GM18517 (cell line): ENCODE measurements at regions not wholly inside any gene's neighbourhood (a gene's known extent, or its start where the extent isn't known, plus 50 kb on each side); places are given as distances from the start of the nearest gene placed in this dataset.

Experiments
- ATAC-seq: cut with Tn5 transposase; IDR thresholded peaks from one replicate; pipeline ENCODE4 v1.9.1; 2021; ENCODE audit warnings: mild to moderate bottlenecking, moderate library complexity; ENCODE audit not compliant: unreplicated experiment

- no peak for ATAC-seq
Measured at GRCh38 chr5:128591598-128592455, 53.8 kb upstream of the FBN2 start.

DNA sequence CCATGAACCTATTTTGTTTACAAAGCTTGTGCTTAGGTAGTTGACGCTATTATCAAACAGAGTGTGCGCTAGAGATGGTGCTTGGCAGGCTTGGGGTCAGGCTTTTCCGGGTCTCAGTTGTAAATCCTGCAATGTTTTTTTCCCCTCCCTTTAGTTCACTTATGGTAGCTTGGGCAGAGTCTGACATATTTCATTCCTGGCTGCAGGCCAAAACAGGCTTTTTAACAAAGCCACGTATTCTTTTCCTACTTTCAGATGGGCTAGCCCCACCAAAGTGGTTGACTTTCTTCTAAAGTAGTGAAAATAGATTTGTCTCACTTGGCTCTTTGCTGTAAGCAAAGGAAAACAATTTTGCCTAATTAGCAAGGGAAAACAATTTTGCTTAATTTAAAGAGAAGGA is 58.0 kb upstream of the FBN2 start:
- no peak for ATAC-seq

GRCh38 chr5:128597156-128597555 is 59.1 kb upstream of the FBN2 start:
- no peak for ATAC-seq

DNA sequence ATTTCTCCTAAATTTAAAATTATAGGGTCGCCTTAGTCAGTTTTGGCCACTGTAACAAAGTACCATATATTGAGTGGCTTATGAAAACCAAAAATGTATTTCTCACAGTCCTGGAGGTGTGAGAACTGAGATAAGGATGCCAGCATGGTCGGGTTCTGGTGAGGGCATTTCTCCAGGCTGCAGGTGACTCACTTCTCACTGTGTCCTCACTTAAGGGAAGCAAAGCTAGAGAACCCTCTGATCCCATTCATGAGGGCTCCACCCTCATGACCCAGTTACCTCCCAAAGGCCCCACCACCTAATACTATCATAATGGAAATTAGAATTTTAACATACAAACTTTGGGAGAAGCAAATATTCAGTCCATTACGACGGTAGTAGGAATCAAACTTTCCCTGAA is 75.1 kb upstream of the FBN2 start:
- no peak for ATAC-seq

GRCh38 chr5:128613766-128614165 is 75.7 kb upstream of the FBN2 start:
- no peak for ATAC-seq

- no peak for ATAC-seq
Measured at GRCh38 chr5:128615578-128615977, 77.5 kb upstream of the FBN2 start.

- no peak for ATAC-seq
Measured at GRCh38 chr5:128626536-128627090, 88.6 kb upstream of the FBN2 start.

DNA sequence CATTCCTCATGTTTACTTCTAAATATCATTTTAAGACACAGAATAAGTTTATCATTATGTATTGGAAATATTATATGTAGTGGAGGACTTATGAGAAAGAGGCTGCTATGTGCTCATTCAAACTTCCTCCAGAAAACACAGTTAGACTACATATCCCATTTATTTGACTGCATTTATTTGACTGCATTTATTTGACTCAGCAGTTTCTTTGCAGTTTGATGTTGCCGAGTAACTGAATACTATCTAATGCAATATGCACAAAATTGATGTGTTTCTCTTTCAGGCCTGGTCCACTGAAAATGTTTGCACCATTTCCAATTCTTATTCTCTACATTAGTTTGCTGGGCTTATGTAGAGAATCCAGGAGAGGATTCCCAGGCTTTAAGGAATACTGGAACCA is 89.9 kb upstream of the FBN2 start:
- ATAC-seq, result no peak

DNA sequence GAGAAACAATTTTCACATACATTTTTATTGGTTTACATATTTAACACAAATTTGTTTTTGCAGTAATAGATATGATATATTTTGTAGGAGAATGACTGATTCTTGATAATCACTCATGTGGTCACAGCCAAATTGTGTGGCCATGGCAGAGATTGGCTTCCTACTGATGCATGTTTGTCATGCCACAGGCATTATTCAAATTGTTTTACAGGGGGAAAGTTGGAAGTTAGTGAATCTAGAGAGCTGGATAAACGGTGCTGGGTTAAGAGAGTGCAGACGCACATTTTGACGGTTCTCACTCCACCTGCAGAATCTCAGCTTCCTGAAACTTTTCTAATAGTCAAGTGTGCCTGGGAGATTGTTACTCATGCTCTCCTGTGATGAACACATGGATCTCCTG is 91.1 kb upstream of the FBN2 start:
- ATAC-seq, result no peak

DNA sequence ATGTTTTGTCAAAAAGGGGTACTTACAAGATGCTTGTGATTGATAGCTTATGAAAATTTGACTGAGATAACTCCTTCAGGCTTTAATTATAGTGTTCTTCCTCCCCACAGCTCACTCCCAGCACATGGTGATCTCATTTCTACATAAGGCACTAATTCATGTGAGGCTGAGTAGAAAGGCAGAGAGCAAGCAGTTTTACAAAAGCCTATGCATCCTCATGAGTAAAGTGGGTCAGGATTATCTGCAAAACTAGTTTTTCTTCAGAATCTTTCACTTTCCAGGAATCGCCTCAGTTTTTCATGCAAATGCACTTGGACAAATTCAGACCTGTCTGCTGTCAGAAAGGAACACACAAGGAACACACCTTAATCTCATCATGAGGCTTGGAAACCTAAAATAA is 92.1 kb upstream of the FBN2 start:
- no peak for ATAC-seq

- ATAC-seq, result no peak
Measured at GRCh38 chr5:128631771-128632170, 93.7 kb upstream of the FBN2 start.

GRCh38 chr5:128632264-128632663 is 94.2 kb upstream of the FBN2 start:
- no peak for ATAC-seq

DNA sequence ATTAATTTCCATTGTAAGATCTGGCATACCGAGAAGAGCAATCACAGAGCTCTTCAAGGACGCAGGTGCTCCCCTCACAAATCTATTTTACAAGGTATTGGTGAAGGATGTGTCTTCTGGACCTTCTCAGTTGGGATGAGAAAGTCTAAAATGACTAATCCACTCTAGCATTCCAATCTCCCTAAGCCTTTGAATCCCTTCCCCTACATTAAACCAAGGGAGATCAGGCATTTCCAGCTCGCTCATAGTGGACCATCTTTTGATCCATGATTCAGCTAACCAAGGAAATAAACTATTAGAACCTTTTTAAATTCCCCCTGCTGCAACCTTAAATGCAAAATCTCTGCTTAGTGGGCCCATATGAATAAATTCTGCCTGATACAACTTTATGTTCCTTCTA is 95.9 kb upstream of the FBN2 start:
- no peak for ATAC-seq

- no peak for ATAC-seq
Measured at GRCh38 chr5:128635379-128635778, 97.3 kb upstream of the FBN2 start.

- no peak for ATAC-seq
Measured at GRCh38 chr5:128636361-128636760, 98.3 kb upstream of the FBN2 start.

DNA sequence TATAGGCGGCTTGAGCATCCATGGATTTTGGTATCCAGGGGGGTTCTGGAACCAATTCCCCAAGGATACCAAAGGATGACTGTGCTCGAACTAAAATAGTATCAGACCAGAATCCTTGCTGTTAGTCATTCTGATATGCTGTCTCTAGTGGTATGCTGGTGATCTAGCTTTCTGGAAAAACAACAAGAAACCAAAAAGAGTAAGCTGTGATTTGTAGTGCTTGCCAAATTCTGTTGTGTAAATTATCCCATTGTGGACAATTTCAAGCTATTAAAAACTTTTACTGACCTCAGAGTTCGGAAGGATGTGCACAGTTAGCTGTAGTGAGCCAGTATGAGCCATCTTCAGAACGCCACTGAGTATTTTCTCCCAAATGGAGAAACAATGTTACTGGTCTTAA is 99.0 kb upstream of the FBN2 start:
- ATAC-seq, result no peak

GRCh38 chr5:128641861-128642260 is 103.8 kb upstream of the FBN2 start:
- ATAC-seq, result no peak

DNA sequence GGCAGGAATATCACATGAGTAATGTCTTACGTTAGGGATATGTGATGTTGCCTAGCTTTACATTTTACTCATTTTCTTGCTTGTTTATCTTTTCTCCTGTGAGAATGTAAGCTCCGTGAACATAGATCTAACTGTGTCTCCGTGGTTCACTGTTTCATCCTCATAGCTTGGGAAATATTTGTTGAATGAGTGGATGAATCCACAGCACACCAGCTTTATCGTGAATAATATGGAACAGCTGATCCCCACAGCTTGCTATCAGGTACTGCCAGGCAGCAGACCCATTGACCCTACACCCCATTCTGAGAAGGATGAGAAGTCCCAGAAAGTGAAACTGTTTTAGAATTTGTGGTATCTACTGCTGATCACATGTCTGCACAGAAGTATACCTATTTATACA is 106.8 kb upstream of the FBN2 start:
- no peak for ATAC-seq

DNA sequence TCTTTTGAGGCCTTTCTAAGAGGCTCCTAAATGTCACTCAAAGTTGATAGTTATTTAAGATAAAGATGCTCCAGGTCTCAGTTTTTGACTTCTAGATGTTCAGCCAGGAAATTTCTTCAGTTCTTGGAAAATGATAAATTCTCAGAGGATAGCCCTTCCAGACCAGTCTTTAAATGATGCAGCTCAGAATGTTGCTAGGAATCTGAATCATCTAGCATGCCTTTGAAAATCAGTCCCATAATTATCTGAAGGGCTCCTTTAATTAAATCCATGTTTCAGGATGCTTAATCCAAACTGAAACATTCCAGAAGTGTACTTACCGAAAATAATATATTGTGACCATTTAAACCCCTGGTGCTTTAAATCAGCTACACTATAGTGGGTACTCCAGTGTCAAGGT is 107.5 kb upstream of the FBN2 start:
- no peak for ATAC-seq

DNA sequence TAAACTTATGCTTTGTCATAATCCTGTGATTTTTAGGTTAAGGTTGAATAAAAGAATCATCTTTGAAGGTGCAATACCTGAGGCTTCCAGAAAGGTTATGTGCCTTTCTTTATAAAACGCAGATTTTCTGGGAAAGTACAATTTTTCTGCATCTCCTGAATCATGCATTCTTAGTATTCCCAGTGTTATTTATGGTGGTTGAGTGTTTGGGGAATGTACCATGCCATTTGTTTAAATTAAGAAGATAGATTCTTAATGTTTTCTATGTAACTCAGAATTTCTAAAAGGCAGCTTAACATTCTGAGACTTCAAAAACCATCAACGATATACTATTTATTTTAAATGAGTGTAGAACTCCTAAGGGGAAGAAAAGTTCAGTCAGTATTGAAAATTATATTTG is 108.1 kb upstream of the FBN2 start:
- ATAC-seq, result no peak

DNA sequence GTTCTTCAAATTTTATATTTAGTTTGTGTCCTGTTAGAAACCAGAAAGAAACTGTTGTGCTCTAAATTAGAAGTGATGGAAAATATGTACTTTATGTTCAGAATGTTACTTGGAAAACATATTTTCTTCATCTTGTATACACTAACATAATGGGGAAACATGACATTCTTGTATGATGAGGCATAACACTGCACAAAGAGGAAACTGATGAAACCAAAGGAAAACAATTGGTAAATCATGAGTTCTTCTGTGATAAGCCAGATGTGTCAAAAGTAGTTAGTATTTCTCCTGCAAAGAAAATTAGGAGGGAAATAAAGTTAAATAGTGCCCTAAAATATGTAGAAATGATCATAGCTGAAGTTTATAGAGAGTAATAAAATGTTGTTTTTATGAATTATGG is 111.1 kb upstream of the FBN2 start:
- ATAC-seq, result no peak

DNA sequence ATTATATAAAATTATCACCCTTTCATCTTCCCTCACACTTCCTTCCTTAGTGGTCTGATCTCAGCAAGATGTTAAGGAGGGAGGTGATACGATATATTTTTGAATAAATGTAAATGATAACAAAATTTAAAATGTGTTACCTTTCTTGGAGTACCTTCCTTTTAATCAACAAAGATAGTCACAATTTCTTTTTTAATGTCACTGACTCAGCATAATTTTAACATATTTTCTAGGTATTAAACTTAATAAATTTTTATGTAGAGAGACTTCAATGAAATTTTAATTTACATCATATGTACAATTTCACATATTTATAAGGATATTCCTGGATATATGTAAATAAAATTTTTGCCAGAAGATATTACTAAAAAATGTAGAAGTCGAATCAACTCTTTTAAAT is 125.0 kb upstream of the FBN2 start:
- no peak for ATAC-seq
